Trophoblast cell (in vitro differentiated cells and primary cell): ENCODE measurements at regions not wholly inside any gene's neighbourhood (a gene's known extent, or its start where the extent isn't known, plus 50 kb on each side); places are given as distances from the start of the nearest gene placed in this dataset.
"Not testable (repeated sequence)": the region's sequence is repeated elsewhere in the genome, so short reads cannot be mapped to it uniquely, and the experiment has no call there.

ENCODE experiments used
- DNase-seq, 2 donors: peaks; one replicate each; pipeline ENCODE4 v3.0.0-alpha.2; 2016
- H2AFZ ChIP-seq: 2 replicates; pipeline ENCODE4 v1.6.1; 2013; ENCODE audit warnings: low read length, moderate library complexity, mild to moderate bottlenecking; ENCODE audit not compliant: insufficient read depth, poor library complexity
- H2AK5ac ChIP-seq: 2 replicates; pipeline ENCODE4 v1.6.1; 2013; ENCODE audit warnings: mild to moderate bottlenecking, low read length
- H2BK120ac ChIP-seq: 2 replicates; pipeline ENCODE4 v1.6.1; 2013; ENCODE audit warnings: low read length, mild to moderate bottlenecking, moderate library complexity; ENCODE audit not compliant: insufficient read depth, poor library complexity
- H2BK12ac ChIP-seq: 2 replicates; pipeline ENCODE4 v1.6.1; 2013; ENCODE audit warnings: mild to moderate bottlenecking, low read length, moderate library complexity
- H2BK5ac ChIP-seq: 2 replicates; pipeline ENCODE4 v1.6.1; 2013; ENCODE audit warnings: low read length, low read depth, moderate library complexity, mild to moderate bottlenecking; ENCODE audit not compliant: poor library complexity
- H3K14ac ChIP-seq: 2 replicates; pipeline ENCODE4 v1.6.1; 2013; ENCODE audit warnings: mild to moderate bottlenecking, low read length
- H3K18ac ChIP-seq: 2 replicates; pipeline ENCODE4 v1.6.1; 2013; ENCODE audit warnings: mild to moderate bottlenecking, low read length
- H3K23ac ChIP-seq: 2 replicates; pipeline ENCODE4 v1.6.1; 2013; ENCODE audit warnings: low read length
- H3K27ac ChIP-seq: 2 replicates; pipeline ENCODE4 v1.5.1; 2013; ENCODE audit warnings: low read depth, mild to moderate bottlenecking, inconsistent platforms, low read length, moderate library complexity
- H3K27me3 ChIP-seq: 2 replicates; pipeline ENCODE4 v1.6.1; 2013; ENCODE audit warnings: inconsistent platforms, mild to moderate bottlenecking, low read length, moderate library complexity; ENCODE audit not compliant: insufficient read depth
- H3K36me3 ChIP-seq, 2 experiments: 1 replicate in 1 of 2; 2 replicates in 1 of 2; pipeline ENCODE4 v1.6.1; 2013; ENCODE audit warnings: low read length in 2 of 2, mild to moderate bottlenecking in 2 of 2, moderate library complexity in 1 of 2; ENCODE audit not compliant: insufficient read depth in 2 of 2, control insufficient read depth in 1 of 2
- H3K4ac ChIP-seq: 2 replicates; pipeline ENCODE4 v1.6.1; 2013; ENCODE audit warnings: low read depth, mild to moderate bottlenecking, low read length, moderate library complexity
- H3K4me1 ChIP-seq, 2 experiments: 1 replicate in 1 of 2; 2 replicates in 1 of 2; pipeline ENCODE4 v1.6.1; 2013; ENCODE audit warnings: low read length in 2 of 2, mild to moderate bottlenecking in 2 of 2, moderate library complexity in 1 of 2; ENCODE audit not compliant: insufficient read depth in 2 of 2, control insufficient read depth in 1 of 2
- H3K4me2 ChIP-seq: 2 replicates; pipeline ENCODE4 v1.6.1; 2013; ENCODE audit warnings: inconsistent platforms, mild to moderate bottlenecking, low read length, moderate library complexity
- H3K4me3 ChIP-seq: 2 replicates; pipeline ENCODE4 v1.5.1; 2013; ENCODE audit warnings: mild to moderate bottlenecking, low read depth, low read length, inconsistent platforms
- H3K79me1 ChIP-seq: one replicate; pipeline ENCODE4 v1.6.1; 2013; ENCODE audit warnings: low read length
- H3K79me2 ChIP-seq: 2 replicates; pipeline ENCODE4 v1.6.1; 2013; ENCODE audit warnings: low read length, mild to moderate bottlenecking; ENCODE audit not compliant: control insufficient read depth, insufficient read depth, poor library complexity
- H3K9ac ChIP-seq: 2 replicates; pipeline ENCODE4 v1.6.1; 2013; ENCODE audit warnings: mild to moderate bottlenecking, low read length
- H3K9me3 ChIP-seq: 2 replicates; pipeline ENCODE4 v1.6.1; 2013; ENCODE audit warnings: low read depth, mild to moderate bottlenecking, control low read depth, inconsistent platforms, low read length; ENCODE audit not compliant: insufficient read depth
- H4K12ac ChIP-seq: 2 replicates; pipeline ENCODE4 v1.6.1; 2013; ENCODE audit warnings: low read depth, mild to moderate bottlenecking, low read length, moderate library complexity
- H4K8ac ChIP-seq: 2 replicates; pipeline ENCODE4 v1.6.1; 2013; ENCODE audit warnings: low read depth, mild to moderate bottlenecking, low read length, moderate library complexity
- H4K91ac ChIP-seq: one replicate; pipeline ENCODE4 v1.6.1; 2013; ENCODE audit warnings: low read depth, mild to moderate bottlenecking, low read length, moderate library complexity
- WGBS: extraction: QIAGEN DNeasy Blood & Tissue Kit; methylation state at CpG from one replicate; pipeline ENCODE4 v1.1.7; 2013; ENCODE audit warnings: missing lambda C conversion rate; ENCODE audit not compliant: insufficient read length, insufficient coverage; ENCODE audit errors: extremely low coverage; 5-methylcytosine and 5-hydroxymethylcytosine counted together

- no CpG with 5 or more reads among the region's 4 CpGs for WGBS
- H4K91ac ChIP-seq, result no peak overlapping the region
Observed at GRCh38 chr11:67780056-67780455, 105.6 kb upstream of the ALDH3B2 start.

GRCh38 chr11:67779189-67779875, 104.9 kb upstream of the ALDH3B2 start:
- not testable (repeated sequence) for H3K18ac ChIP-seq, H4K91ac ChIP-seq, H3K14ac ChIP-seq, H2AK5ac ChIP-seq, H3K4ac ChIP-seq, H2BK5ac ChIP-seq, H3K4me3 ChIP-seq, H4K8ac ChIP-seq, H3K79me2 ChIP-seq, H3K4me2 ChIP-seq, H3K27me3 ChIP-seq, H3K27ac ChIP-seq, H4K12ac ChIP-seq, H3K79me1 ChIP-seq, H3K9me3 ChIP-seq, H2BK120ac ChIP-seq, H3K36me3 ChIP-seq, H3K9ac ChIP-seq, H2BK12ac ChIP-seq, H3K23ac ChIP-seq, H3K4me1 ChIP-seq, H2AFZ ChIP-seq
- WGBS, result no CpG with 5 or more reads among the region's 7 CpGs
- DNase-seq, result peak in 1 of 2 donors; percentile 70

More at GRCh38 chr11:67780056-67780455, 105.6 kb upstream of the ALDH3B2 start:
- Histone ChIP-seq H3K79me1 (no peaks in the 10 kb centered on the region), H3K4me1 (no peaks in the 10 kb centered on the region), H3K36me3 (no peaks in the 10 kb centered on the region), H4K12ac (no peak overlapping the region), H4K8ac (no peak overlapping the region), H2AFZ (no peak overlapping the region), H3K79me2 (no peaks in the 10 kb centered on the region), H3K9ac (no peak overlapping the region), H3K18ac (no peak overlapping the region), H3K4me2 (no peak overlapping the region), H2BK12ac (no peak overlapping the region), H3K27me3 (no peaks in the 10 kb centered on the region), H3K23ac (no peak overlapping the region), H2BK120ac (no peak overlapping the region), H2BK5ac (no peak overlapping the region), H3K9me3 (peaks cover 3% of the 10 kb centered on the region), H3K27ac (no peak overlapping the region), H3K14ac (no peak overlapping the region), H3K4ac (no peak overlapping the region), H2AK5ac (no peak overlapping the region), H3K4me3 (no peak overlapping the region)
- peak in 1 of 2 donors; percentile 8 for DNase-seq

- peaks cover 5% of the 10 kb centered on the region for H3K9me3 ChIP-seq
Observed at GRCh38 chr11:67776852-67777520, 102.6 kb upstream of the ALDH3B2 start.

GRCh38 chr11:67774175-67774574, 99.8 kb upstream of the ALDH3B2 start:
- H3K18ac ChIP-seq, H3K27me3 ChIP-seq, H3K4me2 ChIP-seq, H2BK12ac ChIP-seq, H3K4me1 ChIP-seq, H3K14ac ChIP-seq, DNase-seq, H2AFZ ChIP-seq, H2AK5ac ChIP-seq, H2BK120ac ChIP-seq, H3K9me3 ChIP-seq, H2BK5ac ChIP-seq, H3K9ac ChIP-seq, H4K8ac ChIP-seq, H3K27ac ChIP-seq, H4K91ac ChIP-seq, H3K36me3 ChIP-seq, H3K4ac ChIP-seq, H4K12ac ChIP-seq, H3K23ac ChIP-seq, H3K79me2 ChIP-seq, H3K4me3 ChIP-seq, H3K79me1 ChIP-seq: not testable (repeated sequence)
- no CpG with 5 or more reads among the region's 8 CpGs for WGBS

More at GRCh38 chr11:67776852-67777520, 102.6 kb upstream of the ALDH3B2 start:
- no peak for DNase-seq
- Histone ChIP-seq H2BK120ac (no peak overlapping the region), H3K4ac (no peak overlapping the region), H2BK12ac (no peak overlapping the region), H3K4me1 (no peaks in the 10 kb centered on the region), H3K4me3 (no peak overlapping the region), H3K23ac (no peak overlapping the region), H3K79me1 (no peaks in the 10 kb centered on the region), H2AK5ac (no peak overlapping the region), H4K91ac (no peak overlapping the region), H4K8ac (no peak overlapping the region), H4K12ac (no peak overlapping the region), H2AFZ (no peak overlapping the region), H2BK5ac (no peak overlapping the region), H3K18ac (no peak overlapping the region), H3K4me2 (no peak overlapping the region), H3K27ac (no peak overlapping the region), H3K27me3 (no peaks in the 10 kb centered on the region), H3K79me2 (no peaks in the 10 kb centered on the region), H3K9ac (no peak overlapping the region), H3K14ac (no peak overlapping the region), H3K36me3 (no peaks in the 10 kb centered on the region)
- no CpG with 5 or more reads among the region's 4 CpGs for WGBS
